GM21381 (cell line): ENCODE measurements at regions not wholly inside any gene's neighbourhood (a gene's known extent, or its start where the extent isn't known, plus 50 kb on each side); places are given as distances from the start of the nearest gene placed in this dataset.
A peak's percentile ranks its signal among the peaks of the same experiment; 100 is the strongest.

Source experiments
- ATAC-seq: cut with Tn5 transposase; IDR thresholded peaks from one replicate; pipeline ENCODE4 v1.9.1; 2021; ENCODE audit warnings: mild to moderate bottlenecking, moderate library complexity; ENCODE audit not compliant: unreplicated experiment

DNA sequence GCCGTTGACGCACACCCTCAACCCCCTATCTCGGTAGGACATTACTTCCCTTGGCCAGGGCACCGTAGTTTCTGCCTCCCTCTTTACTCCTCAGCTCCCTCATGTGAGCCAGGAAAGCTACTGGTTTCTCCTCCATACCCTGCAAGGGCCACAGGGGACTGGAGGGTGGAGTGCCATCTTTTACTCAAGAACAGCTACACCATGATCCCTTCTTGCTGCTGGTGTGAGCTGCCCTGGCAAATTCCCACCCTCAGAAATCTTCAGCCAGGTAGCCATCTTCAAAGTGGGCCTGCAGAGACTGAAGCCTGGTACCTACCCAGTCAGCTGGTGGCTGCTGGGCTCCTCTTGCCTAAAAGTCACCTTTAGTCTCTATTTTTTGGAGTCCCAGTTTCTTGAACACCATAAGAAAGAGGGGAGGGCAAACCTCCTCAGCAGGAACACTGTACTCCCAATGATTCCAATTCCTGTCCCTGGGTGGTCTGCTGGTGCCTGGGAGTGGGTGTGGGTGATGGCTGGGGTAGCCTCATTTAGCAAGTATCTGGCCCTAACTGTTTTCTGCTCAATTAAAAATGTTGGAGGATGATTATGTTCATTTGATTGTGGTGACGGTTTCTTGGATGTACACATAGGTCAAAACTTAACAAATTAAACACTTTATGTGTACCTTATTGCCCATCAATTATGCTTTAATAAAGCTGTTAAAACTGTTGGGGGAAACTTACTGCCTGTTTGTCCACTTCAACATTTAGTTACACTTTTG is 105.0 kb upstream of the NPY start:
- no peak for ATAC-seq

DNA sequence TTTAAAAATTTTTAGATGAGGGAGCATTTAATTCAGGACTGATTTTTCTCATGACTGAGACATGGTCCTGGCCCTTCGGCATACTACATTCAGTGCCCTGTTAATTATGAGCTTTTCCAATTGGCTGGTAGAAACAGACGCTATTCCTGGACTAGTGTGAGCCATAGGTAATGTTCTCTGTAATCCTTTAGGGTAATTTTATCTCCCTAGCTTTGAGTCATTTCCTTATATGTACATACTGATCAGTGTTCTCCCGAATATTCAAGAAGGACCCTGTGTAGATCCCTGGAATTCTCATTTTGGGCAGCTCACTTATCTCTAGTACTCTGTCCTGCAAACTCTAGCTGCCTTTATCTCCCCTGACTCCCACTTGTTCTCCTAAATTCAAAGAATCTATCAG is 92.6 kb upstream of the NPY start:
- no peak for ATAC-seq

DNA sequence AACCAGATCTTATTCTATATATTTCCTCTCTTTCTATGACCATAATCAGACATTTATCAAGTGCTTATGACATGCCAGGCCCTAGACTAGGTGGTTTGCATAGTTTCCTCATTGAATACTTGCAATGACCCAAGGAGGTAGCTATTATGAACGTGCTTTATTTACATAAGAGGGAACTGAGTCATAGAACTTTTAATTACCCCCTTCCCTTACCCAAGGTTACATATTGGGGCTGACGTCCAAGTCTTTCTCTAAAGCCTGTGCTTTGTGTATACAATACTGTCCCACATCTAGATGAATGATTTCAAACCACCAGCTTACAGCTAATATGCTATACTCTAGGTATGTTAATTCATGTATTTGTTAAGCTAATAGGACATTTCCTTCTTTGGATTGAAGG is 91.9 kb upstream of the NPY start:
- ATAC-seq = no peak

DNA sequence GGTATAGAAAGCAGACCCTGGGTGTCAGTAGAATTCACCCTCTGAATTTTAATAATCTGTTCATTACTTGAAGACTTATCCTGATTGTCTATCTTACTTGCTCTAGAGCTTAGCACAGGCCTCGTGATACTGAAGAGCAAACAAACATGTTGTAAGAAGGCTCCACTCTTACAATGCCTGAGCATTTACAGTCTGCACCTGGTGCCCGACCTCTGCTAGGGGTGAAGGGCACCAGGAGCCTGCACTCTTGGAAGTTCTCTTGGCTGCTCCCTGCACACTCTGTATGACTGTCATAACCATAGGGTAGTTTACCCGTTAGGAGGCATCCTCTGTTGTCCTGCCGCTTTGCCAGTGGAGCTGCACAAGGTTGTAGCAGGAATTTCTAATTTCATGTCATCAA is 91.3 kb upstream of the NPY start:
- no peak for ATAC-seq

DNA sequence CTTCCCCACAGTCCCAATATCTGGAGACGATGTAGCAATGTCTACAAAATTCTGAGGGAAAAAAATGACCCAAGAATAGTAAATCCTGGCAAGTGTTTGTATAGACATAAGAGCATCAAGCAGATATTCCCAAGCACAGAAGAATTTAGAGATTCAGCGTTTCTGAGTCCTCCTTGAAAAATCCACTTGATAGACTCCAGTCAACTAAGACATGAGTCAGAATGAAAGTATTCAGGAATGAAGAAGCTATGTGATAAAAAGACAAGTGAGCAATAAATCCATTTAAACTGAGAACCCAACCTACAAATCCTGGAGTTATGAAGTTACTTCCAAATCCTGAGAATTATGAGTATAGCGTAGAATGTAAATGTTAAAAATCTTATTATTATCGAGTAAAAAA is 86.1 kb upstream of the NPY start:
- ATAC-seq = no peak

DNA sequence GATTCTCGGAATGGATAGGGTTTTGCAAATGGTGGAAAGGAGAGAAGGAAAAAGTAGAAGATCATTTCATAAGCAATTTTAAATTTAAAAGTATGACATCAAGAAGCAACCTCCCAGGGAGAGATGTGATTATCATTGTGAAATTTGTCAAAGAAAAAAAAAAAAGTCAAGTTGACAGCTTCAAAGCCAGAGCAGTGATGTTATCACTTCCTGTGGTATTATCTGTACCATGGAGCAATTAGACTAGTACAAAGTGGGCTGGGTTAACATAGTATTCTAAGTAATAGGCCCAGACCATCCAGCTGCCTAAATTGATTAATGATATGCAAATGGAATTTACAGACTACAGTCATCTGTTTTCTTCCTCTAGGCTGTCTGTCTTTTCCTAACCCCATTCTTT is 84.0 kb upstream of the NPY start:
- ATAC-seq = no peak

DNA sequence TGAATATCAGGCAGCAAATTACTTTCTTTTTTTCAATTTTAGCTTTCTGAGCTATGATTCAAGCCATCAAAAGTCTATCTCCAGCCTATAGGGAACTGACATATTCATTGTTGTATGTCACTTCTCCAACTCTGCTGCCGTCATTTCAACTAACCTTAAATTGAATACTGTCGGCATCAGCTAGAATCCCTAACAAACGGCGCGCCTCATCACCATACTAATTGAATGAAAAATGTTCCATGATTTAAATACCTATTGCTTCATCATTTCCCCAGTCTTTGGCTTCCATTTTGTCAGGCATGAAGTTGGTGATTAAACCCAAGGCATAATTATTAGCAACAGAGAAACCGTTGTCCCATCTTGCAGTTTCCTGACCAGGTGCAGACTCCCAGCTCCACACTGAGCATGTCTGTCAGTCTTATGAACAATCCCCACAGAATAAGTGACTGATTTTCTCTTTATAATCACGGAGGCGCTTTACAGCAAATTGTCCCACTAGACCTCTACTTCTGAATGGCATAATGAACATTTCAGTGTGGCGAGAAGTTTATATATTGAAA is 83.5 kb upstream of the NPY start:
- no peak for ATAC-seq

DNA sequence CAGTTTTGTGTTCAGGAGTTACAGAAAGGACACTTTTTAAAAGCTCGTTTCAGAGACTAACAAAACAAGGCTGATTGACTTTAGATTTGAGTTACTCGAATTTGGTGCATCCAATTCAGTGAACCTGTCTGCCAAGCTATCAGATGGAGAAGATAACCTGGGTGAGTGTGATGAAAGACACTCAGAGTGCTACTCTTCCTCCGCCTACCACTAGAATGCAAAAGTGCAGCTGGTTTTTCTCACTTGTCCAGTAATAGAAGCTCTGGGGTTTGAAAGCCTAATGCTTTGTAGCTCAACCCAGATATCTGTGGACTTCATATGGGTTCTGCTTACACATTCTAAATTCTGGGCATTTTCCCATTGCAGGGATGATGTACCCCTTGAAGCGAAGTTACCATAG is 82.8 kb upstream of the NPY start:
- ATAC-seq = no peak

DNA sequence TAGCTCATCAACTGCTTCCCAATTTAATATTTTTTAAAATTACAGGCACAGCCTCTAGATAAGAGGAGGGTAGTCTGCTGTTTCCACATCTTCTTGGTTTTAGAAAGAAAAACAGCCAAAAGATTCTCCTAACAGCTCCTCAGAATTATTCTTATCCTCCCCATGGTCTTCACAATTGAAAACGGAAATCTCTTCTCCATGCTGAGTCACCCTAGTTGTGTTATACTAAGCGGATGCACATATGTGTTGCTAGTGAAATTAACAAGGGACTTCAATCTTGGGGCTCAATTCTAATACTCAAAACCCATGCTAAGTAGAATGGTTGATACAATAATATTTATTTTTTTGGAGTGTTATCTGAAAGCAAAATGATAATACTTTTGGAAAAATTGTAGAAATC is 71.9 kb upstream of the NPY start:
- no peak for ATAC-seq

DNA sequence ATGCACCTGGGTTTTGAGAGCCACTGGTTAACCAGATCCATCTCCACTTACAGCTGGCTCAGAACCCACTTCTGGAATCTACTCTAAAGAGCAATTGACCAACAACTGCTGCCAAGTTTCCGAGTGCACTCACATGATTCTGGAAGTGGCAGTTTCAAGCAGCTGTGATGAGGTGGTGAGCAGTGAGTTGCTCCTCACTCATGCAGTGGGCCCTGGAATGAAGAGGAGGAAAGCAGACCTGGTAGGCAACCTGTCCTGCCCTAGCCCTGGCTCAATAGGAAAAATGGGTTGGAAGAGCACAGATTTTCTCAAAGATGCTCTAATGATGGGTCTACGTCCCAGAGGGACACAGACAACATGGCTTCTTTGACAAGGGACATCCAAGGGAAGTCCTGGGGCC is 70.7 kb upstream of the NPY start:
- ATAC-seq = no peak

DNA sequence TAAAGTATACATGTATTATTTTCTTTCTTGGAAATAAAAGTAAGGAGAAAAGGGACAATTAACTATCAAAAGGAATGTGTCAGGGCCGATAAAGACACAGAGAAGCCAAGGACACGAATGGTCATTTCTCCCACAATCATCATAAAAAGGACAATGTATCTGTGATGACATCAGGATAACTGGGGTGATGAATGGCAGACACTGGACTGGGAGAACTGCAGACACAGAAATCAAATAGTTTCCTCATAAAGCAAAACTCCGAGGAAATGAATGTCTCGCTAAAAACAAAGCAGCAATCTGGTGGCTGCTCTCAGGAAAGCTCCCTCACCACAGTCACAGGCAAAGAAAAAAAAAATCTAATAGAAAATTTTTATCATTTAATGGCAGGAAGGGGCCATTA is 69.3 kb upstream of the NPY start:
- ATAC-seq = no peak

DNA sequence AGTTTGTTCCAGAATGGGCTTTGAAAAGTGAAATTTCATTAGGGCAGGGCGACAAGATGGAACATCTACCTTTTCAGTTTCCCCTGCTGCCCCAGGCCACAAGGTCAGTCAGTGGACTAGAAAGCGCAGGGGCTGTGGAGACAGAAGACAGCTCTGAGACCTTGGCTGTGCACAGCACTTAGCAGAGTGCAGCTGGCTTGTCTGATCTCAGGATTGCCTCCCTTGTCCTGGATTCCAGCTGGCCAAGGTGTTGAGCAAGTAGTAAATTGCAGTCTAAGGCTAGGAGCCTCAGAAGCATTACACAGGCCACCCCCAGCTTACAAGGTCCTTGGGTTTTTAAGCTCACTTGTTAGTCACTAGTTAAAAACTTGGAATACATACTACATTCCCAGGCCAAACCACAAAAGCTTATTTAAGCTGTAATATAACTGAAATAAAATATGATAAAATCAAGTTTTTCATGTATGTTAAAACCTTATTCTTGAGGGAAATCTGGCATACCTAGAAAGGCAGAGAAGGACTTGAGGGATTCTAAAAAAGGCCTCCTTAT is 67.3 kb upstream of the NPY start:
- no peak for ATAC-seq

DNA sequence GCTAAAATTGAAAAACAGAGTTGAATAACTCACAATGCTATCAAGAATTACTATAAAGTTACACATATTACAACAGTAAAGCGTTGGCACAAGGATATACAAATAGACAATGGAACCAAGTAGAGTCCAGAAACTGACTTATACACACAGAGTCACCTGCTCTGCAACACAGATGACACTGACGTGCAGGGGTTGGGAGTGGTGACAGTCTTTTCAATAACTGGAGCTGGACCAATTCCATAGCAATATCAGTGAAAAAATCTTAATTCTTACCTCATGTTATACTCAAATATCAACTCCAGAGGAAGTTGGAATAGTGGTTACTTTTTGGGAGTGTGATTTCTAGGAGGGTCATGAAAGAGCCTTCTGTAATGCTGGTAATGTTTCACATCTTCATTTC is 62.5 kb upstream of the NPY start:
- ATAC-seq = no peak

DNA sequence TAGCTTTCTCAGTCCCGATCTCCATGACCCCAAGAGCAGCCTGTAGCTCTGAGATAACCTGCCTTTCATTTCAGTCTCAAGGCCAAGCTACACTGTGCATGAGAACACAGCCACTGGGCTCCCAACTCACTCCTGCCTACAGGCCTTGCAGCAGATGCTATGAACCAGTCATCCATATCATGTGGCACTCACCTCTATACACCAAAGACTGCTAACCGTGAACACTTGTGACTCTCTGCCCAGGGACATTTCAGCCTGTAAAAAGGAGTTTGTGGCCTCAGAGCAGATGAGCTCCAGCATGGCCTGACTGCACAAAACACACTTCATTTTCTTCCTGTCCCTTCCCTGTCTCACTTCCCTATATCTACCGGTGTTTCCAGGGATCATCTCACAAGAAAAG is 56.9 kb upstream of the NPY start:
- ATAC-seq = peak; percentile 50

DNA sequence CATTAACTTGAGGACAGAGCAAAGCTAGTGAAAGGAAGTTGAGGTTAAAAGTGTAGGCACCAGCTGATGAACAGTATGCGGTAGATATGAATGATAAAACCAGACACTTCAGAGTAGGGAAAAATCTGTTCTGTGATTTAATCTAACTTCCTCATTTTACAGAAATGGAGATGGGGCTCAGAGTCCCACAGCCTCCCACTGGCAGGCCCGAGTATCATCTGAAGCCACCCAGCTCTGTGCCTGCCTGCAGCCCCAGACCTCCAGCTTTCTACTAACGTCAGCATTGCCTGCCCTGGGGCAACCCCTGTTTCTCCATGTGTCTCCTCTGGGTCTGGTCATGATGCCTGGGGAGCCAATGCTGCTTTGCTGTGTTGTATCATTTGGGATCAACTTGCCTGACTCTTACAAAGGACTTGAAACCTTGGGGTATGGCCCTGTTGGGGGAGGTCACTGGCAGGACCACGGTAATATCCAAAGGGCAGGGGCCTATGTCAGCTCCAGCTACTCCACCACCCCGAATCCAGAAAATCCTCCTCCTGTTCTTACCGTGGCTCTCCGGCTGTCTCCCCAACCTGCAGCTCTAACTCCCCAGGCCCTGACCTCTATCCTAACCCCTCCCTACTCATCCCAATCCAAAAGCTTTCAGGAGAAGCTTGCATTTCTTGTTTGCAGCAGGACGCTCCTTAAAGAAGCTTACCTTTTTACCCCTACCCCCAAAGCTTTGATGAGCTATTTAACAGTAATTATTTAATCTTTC is 56.2 kb upstream of the NPY start:
- peak; percentile 87 for ATAC-seq

DNA sequence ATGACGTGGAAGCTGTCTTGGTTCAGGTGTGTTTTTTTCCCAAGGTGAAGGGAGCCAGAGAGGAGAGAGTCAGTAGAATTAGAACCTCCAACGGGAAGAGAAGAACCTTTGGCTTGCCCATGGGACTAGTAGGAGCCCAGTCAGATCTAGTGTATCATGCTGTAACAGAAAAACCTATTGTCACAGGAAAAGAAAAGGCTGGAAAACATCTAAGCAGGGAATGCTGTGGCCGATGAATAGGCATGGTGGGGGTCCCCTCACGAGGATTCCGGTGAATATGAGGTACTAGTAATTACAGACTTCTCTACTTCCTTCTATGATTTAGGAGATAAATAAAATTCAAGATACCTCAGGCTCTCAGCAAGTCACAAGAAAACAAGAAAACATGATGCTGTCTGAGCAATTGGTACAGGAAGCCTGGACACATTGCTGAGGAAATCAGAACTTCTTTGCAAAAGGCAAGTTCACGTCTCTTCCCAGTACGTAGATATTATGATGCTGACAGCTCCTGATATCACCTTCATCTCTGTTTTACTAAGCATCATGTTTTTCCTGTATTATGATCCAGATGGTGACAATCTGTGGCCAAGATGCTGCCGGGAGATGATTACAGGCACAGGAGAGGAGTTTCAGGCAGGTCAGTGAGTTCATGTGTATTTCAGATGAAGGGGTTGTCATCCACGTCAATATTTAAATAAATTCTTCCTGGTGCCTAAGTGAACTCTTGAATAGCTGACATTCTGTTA is 54.3 kb upstream of the NPY start:
- no peak for ATAC-seq

DNA sequence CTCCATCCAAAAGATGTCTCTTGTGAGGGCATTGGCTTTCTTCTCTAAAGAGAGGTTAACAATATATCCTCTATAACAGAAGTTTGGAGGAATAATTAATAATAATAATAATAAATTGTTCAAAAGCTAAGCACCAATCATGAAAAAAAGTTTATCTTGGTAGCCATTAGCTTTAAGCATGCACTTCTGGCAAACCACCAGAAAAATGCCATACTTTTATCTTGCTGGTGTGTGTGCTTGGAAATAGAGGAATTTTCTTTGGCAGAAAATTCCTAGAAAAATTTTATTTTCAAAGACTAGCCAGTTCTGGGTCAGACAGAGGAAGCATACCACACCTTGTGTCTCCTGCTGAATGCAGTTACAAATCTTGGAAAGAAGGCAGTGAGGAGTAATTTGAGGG is 52.5 kb upstream of the NPY start:
- ATAC-seq = no peak

DNA sequence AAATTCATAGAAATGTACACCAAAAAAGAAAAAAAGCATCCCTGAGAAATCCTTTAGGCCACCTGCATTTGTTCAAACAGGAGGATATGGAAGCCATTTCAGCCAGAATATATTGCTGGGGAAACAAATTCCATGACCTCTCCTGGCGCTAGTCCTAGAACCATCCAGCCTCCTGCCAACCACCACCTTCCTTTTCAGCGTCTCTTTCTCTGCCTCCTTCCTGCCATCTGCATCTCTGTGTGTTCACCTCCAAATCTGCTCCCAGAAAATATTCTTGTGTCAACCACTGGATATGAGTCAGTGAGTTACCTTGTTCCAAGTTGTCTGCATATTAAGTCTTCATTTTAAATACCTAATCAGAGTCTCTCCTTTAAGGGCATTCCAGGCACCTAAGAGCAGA is 50.6 kb upstream of the NPY start:
- ATAC-seq = no peak
